ENCODE measurements at regions not wholly inside any gene's neighbourhood (a gene's known extent, or its start where the extent isn't known, plus 50 kb on each side); places are given as distances from the start of the nearest gene placed in this dataset.

GRCh38 chr4:170388255-170388654, 298.5 kb upstream of the AADAT start:
- Histone ChIP-seq H3K27me3 (ENCODE audit: control insufficient read depth in 3 of 3, insufficient read depth in 3 of 3, low read length in 2 of 3) (no peaks in the 10 kb centered on the region), H3K27ac (ENCODE audit: low read depth in 1 of 2, low read length in 1 of 2) (no peak overlapping the region), H3K4me1 (ENCODE audit: control insufficient read depth in 5 of 5, insufficient read depth in 5 of 5, low read length in 5 of 5) (no peaks in the 10 kb centered on the region), H3K36me3 (ENCODE audit: control insufficient read depth in 4 of 4, insufficient read depth in 4 of 4, low read length in 4 of 4) (no peaks in the 10 kb centered on the region), H3K9me3 (ENCODE audit: control insufficient read depth in 4 of 4, insufficient read depth in 3 of 4, low read length in 3 of 4) (peaks cover 0 to 5% (median 0%) of the 10 kb centered on the region in 4 donors), H3K9ac (ENCODE audit: insufficient read depth in 1 of 2, low read length in 2 of 2) (no peak overlapping the region), H3K4me3 (no peak overlapping the region)
- DNase-seq (no peak), ATAC-seq (ENCODE audit: insufficient read depth, low FRiP score) (no peak)
- 73 to 80% methylated on average over 1 of the region's 1 CpG for WGBS, 2 donors
- TF ChIP-seq CTCF (IDR thresholded peaks at IDR 0.05; ENCODE audit: control extremely low read depth, extremely low read depth), result no peak

GRCh38 chr4:170386971-170387370, 297.2 kb upstream of the AADAT start:
- Histone ChIP-seq H3K4me1 (ENCODE audit: control insufficient read depth in 5 of 5, insufficient read depth in 5 of 5, low read length in 5 of 5) (no peaks in the 10 kb centered on the region), H3K9me3 (ENCODE audit: control insufficient read depth in 4 of 4, insufficient read depth in 3 of 4, low read length in 3 of 4) (peaks cover 0 to 5% (median 0%) of the 10 kb centered on the region in 4 donors), H3K9ac (ENCODE audit: insufficient read depth in 1 of 2, low read length in 2 of 2) (no peak overlapping the region), H3K27ac (ENCODE audit: low read depth in 1 of 2, low read length in 1 of 2) (no peak overlapping the region), H3K36me3 (ENCODE audit: control insufficient read depth in 4 of 4, insufficient read depth in 4 of 4, low read length in 4 of 4) (no peaks in the 10 kb centered on the region), H3K4me3 (no peak overlapping the region), H3K27me3 (ENCODE audit: control insufficient read depth in 3 of 3, insufficient read depth in 3 of 3, low read length in 2 of 3) (no peaks in the 10 kb centered on the region)
- TF ChIP-seq CTCF (IDR thresholded peaks at IDR 0.05; ENCODE audit: control extremely low read depth, extremely low read depth), result no peak
- 82 to 85% methylated on average over 2 of the region's 2 CpGs for WGBS, 2 donors
- ATAC-seq (ENCODE audit: insufficient read depth, low FRiP score) (no peak), DNase-seq (no peak)

- no peak overlapping the region for H3K27ac ChIP-seq (ENCODE audit: low read depth in 1 of 2, low read length in 1 of 2)
- TF ChIP-seq CTCF (IDR thresholded peaks at IDR 0.05; ENCODE audit: control extremely low read depth, extremely low read depth), result no peak
- H3K9ac ChIP-seq (ENCODE audit: insufficient read depth in 1 of 2, low read length in 2 of 2), result no peak overlapping the region
- H3K27me3 ChIP-seq (ENCODE audit: control insufficient read depth in 3 of 3, insufficient read depth in 3 of 3, low read length in 2 of 3), result no peaks in the 10 kb centered on the region
- no peaks in the 10 kb centered on the region for H3K4me1 ChIP-seq (ENCODE audit: control insufficient read depth in 5 of 5, insufficient read depth in 5 of 5, low read length in 5 of 5)
- no peak overlapping the region for H3K4me3 ChIP-seq
- ATAC-seq (ENCODE audit: insufficient read depth, low FRiP score) (no peak), DNase-seq (no peak)
- no peaks in the 10 kb centered on the region for H3K36me3 ChIP-seq (ENCODE audit: control insufficient read depth in 4 of 4, insufficient read depth in 4 of 4, low read length in 4 of 4)
- 72 to 73% methylated on average over 6 of the region's 6 CpGs for WGBS, 2 donors
- peaks cover 0 to 5% (median 0%) of the 10 kb centered on the region in 4 donors for H3K9me3 ChIP-seq (ENCODE audit: control insufficient read depth in 4 of 4, insufficient read depth in 3 of 4, low read length in 3 of 4)
Measured at GRCh38 chr4:170386511-170386910, 296.8 kb upstream of the AADAT start.

- H3K27me3 ChIP-seq (ENCODE audit: control insufficient read depth in 3 of 3, insufficient read depth in 3 of 3, low read length in 2 of 3), result no peaks in the 10 kb centered on the region
- no peak for ATAC-seq (ENCODE audit: insufficient read depth, low FRiP score)
- no peak overlapping the region for H3K9ac ChIP-seq (ENCODE audit: insufficient read depth in 1 of 2, low read length in 2 of 2)
- H3K9me3 ChIP-seq (ENCODE audit: control insufficient read depth in 4 of 4, insufficient read depth in 3 of 4, low read length in 3 of 4), result peaks cover 0 to 11% (median 4%) of the 10 kb centered on the region in 4 donors
- no peaks in the 10 kb centered on the region for H3K36me3 ChIP-seq (ENCODE audit: control insufficient read depth in 4 of 4, insufficient read depth in 4 of 4, low read length in 4 of 4)
- DNase-seq, result no peak
- TF ChIP-seq CTCF (IDR thresholded peaks at IDR 0.05; ENCODE audit: control extremely low read depth, extremely low read depth), result no peak
- no peak overlapping the region for H3K4me3 ChIP-seq
- no peaks in the 10 kb centered on the region for H3K4me1 ChIP-seq (ENCODE audit: control insufficient read depth in 5 of 5, insufficient read depth in 5 of 5, low read length in 5 of 5)
- 74 to 81% methylated on average over 3 of the region's 3 CpGs for WGBS, 2 donors
- H3K27ac ChIP-seq (ENCODE audit: low read depth in 1 of 2, low read length in 1 of 2), result no peak overlapping the region
Measured at GRCh38 chr4:170374770-170375169, 285.0 kb upstream of the AADAT start.
